Choroid plexus epithelial cell (primary cell): ENCODE measurements at regions not wholly inside any gene's neighbourhood (a gene's known extent, or its start where the extent isn't known, plus 50 kb on each side); places are given as distances from the start of the nearest gene placed in this dataset.

Experiments used
- DNase-seq: peaks from one replicate; pipeline ENCODE4 v3.0.0-alpha.2; 2010; ENCODE audit warnings: low read depth
- H3K4me3 ChIP-seq: 2 replicates; pipeline ENCODE4 v1.5.1; 2011; ENCODE audit warnings: low read depth, mild to moderate bottlenecking, control low read depth, low read length, moderate library complexity
- CTCF ChIP-seq: conservative IDR thresholded peaks from 2 replicates; pipeline ENCODE4 v1.5.1; 2011; ENCODE audit warnings: low read depth, mild to moderate bottlenecking, control low read depth, inconsistent platforms, low read length, moderate library complexity

DNA sequence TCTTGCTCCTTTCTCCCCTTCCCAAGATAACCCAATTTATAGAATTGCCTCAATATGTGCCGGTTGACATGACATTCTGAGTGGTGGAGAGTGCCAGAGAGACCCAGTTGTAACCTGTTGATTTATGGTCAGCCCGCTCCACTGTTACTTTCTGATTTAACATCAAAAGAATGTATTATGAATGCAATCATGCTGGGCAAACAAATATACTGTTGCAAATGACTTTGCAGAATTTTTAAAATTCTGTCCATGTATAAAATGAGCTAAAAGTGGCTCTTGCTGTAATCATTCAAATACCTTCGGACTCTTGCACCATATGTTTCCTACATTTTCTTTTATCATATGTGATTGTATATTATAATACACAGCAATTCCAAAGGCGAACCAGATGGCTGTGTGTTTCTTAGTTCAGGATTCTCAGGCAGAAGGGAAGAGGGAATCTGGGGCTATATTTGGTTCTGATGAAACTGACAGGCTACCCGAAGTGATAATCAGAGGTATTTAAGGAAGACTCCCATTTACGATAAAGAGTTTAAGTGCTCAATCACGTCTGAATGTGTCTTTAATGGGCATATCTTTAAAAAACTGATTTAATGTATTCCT is 131.7 kb downstream of the CLCN4 start:
- DNase-seq, result peak; percentile 58
- TF ChIP-seq CTCF, result no peak
- H3K4me3 ChIP-seq, result no peak overlapping the region

DNA sequence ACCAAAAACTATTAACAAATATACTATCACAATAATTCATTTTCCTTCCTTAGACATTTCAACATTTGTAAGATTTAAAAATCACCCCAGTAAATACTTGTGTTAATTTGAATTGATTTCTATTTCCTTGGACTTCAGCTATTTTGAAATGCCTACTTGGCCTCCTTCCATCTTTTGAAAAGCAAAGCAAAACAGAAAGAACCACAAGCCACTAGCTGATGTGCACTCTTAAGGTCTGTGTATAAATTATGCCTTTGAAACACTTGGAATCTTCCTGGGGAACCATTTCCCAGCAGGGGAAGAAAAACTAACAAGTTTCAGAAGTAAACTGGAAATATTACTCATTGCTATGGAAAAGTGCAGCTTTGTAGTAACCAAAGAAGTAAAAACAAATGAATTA is 139.8 kb downstream of the CLCN4 start:
- DNase-seq, result peak; percentile 86
- H3K4me3 ChIP-seq, result no peak overlapping the region
- TF ChIP-seq CTCF, result no peak

GRCh38 chrX:10310511-10310910 is 153.7 kb downstream of the CLCN4 start:
- TF ChIP-seq CTCF, result no peak
- no peak overlapping the region for H3K4me3 ChIP-seq
- no peak for DNase-seq

DNA sequence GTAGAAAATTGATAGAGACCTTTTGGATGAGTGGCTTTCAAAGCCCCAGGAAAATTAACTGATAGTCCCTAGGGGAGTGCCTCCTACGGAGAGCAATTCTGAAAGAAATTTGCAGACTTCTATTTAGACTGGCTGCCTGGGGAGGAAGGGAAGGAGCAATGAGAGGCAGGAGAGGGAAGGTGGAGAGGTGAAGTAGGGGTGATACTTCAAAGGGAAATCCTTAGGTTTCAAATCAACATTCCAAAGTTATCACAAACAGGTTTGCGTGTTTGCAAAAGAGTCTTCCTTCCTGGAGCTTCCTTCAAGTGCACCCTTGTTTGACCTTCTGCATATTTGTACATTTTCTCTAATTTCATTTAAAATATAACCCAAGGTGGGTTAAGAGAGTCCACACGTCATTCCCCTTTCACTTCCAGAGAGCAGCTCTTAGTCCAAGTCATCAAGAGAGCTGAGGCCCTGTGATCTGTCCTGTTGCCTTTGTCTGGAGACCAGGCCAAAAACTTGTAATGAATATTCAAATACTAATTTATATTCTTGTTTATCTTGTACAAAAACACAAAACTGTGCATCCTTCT is 157.8 kb downstream of the CLCN4 start:
- TF ChIP-seq CTCF, result no peak
- no peak overlapping the region for H3K4me3 ChIP-seq
- no peak for DNase-seq

- no peak overlapping the region for H3K4me3 ChIP-seq
- DNase-seq, result peak; percentile 77
- TF ChIP-seq CTCF, result no peak
Measured at GRCh38 chrX:10325611-10326010, 168.8 kb downstream of the CLCN4 start.

GRCh38 chrX:10326578-10326977 is 169.8 kb downstream of the CLCN4 start:
- H3K4me3 ChIP-seq, result no peak overlapping the region
- peak; percentile 70 for TF ChIP-seq CTCF
- DNase-seq, result peak; percentile 71

GRCh38 chrX:10327651-10328050 is 170.9 kb downstream of the CLCN4 start:
- TF ChIP-seq CTCF, result no peak
- no peak for DNase-seq
- no peak overlapping the region for H3K4me3 ChIP-seq
